A549 (cell line): ENCODE measurements at regions not wholly inside any gene's neighbourhood (a gene's known extent, or its start where the extent isn't known, plus 50 kb on each side); places are given as distances from the start of the nearest gene placed in this dataset.

Source experiments
- POLR2A ChIP-seq: IDR thresholded peaks from 2 replicates; pipeline ENCODE4 v1.6.1; 2012; ENCODE audit warnings: mild to moderate bottlenecking, low read length
- TF ChIP-seq, protein P1 (sequence below): fragments of >200 bp; sonication (Bioruptor Twin); formaldehyde crosslinking; IDR thresholded peaks from 3 replicates; pipeline ENCODE4 v1.5.1; 2016

DNA sequence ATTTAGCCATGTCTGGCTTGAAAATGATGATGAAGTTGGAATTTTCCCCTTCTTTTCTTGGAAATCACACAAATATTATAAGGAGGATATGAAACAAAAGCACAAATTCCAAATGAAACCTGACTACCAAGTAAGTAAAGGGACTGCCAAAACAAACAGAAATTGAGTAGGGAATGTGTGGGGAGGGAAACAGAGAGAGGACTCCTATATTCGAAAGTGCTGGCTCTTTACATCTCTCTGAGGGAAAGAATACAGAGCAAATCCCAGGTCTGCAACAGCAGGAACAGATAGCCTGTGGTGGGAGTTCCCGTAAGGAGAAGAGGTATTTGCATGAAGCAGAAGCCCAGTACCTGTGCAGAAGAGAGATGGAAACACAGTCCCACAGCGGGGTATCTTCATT, 583.7 kb downstream of the EPM2A start:
- TF ChIP-seq POLR2A: no peak
- TF ChIP-seq, protein P1, sequence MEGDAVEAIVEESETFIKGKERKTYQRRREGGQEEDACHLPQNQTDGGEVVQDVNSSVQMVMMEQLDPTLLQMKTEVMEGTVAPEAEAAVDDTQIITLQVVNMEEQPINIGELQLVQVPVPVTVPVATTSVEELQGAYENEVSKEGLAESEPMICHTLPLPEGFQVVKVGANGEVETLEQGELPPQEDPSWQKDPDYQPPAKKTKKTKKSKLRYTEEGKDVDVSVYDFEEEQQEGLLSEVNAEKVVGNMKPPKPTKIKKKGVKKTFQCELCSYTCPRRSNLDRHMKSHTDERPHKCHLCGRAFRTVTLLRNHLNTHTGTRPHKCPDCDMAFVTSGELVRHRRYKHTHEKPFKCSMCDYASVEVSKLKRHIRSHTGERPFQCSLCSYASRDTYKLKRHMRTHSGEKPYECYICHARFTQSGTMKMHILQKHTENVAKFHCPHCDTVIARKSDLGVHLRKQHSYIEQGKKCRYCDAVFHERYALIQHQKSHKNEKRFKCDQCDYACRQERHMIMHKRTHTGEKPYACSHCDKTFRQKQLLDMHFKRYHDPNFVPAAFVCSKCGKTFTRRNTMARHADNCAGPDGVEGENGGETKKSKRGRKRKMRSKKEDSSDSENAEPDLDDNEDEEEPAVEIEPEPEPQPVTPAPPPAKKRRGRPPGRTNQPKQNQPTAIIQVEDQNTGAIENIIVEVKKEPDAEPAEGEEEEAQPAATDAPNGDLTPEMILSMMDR: no peak
